Heart left ventricle (tissue), 13 donors: ENCODE measurements at regions not wholly inside any gene's neighbourhood (a gene's known extent, or its start where the extent isn't known, plus 50 kb on each side); places are given as distances from the start of the nearest gene placed in this dataset.
"Not testable (repeated sequence)": the region's sequence is repeated elsewhere in the genome, so short reads cannot be mapped to it uniquely, and the experiment has no call there.

Experiments used
- POLR2A ChIP-seq, 2 donors: fragments of 450-650 bp; IDR thresholded peaks; one replicate each; pipeline ENCODE4 v1.6.1; 2017; ENCODE audit warnings: antibody characterized with exemption in 2 of 2, mild to moderate bottlenecking in 2 of 2, moderate library complexity in 2 of 2
- TF ChIP-seq, protein P1 (sequence below), 12 donors: fragments of 200-600 bp; sonication (generic) in 4 of 12; IDR thresholded peaks; one replicate each; pipeline versions ENCODE4 v1.5.0 to v1.8.0; 2018 to 2022; ENCODE audit warnings: antibody characterized with exemption in 12 of 12, mild to moderate bottlenecking in 5 of 12
- donor health status: ischemic (EF 13 %, LVEDD 7.1; RV severe dilation, severe dysfunction).
- donor health status: DM: no; HTN: yes; CAD: no.
- donor health status: DM: no; HTN: no; CAD: no.
- donor health status: ischemic (EF 25% LVEDD 6.9; RV normal size, moderate dysfunction).
- donor health status: ischemic (EF 25% LVEDD 5.7; RV mildly dilated, moderate dysfunction).
- donor health status: ischemic (EF 35%, LVEDD 5.7; RV mildly dilated, moderate dysfunction).
- donor health status: nonischemic (EF 11% LVEDD 7.7; RV severe dilation, severe dysfunction).
- donor health status: DM: yes; HTN: yes; CAD: no.
- donor health status: PGD.
- donor health status: ischemic (EF 29% LVEDD 5.4; RV normal size, mild dysfunction).
- donor health status: nonischemic (EF 23%, LVEDD 6.1; RV moderate dilation, normal function).

DNA sequence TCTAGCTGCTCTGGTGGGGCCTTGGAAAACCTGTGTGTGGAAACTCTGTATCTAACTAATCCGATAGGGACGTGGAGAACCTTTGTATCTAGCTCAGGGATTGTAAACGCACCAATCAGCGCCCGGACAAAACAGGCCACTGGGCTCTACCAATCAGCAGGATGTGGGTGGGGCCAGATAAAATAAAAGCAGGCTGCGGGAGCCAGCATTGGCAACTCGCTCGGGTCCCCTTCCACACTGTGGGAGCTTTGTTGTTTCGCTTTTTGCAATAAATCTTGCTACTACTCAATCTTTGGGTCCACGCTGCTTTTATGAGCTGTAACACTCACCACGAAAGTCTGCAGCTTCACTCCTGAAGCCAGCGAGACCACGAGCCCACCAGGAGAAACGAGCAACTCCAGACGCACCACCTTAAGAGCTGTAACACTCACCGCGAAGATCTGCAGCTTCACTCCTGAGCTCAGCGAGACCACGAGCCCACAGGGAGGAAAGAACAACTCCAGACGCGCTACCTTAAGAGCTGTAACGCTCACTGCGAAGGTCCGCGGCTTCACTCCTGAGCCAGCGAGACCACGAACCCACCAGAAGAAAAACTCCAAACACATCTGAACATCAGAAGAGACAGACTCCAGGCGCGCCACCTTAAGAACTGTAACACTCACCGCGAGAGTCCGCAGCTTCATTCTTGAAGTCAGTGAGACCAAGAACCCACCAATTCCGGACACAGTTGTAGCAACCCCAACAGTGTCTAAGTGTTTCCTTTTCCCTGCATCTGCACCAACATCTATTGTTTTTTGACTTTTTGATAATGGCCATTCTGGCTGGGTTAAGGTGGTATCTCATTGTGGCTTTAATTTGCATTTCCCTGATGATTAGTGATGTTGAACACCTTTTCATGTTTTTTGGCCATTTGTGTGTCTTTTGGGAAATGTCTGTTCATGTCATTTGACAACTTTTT is 92.2 kb upstream of the ITGB1 start:
- TF ChIP-seq, protein P1, sequence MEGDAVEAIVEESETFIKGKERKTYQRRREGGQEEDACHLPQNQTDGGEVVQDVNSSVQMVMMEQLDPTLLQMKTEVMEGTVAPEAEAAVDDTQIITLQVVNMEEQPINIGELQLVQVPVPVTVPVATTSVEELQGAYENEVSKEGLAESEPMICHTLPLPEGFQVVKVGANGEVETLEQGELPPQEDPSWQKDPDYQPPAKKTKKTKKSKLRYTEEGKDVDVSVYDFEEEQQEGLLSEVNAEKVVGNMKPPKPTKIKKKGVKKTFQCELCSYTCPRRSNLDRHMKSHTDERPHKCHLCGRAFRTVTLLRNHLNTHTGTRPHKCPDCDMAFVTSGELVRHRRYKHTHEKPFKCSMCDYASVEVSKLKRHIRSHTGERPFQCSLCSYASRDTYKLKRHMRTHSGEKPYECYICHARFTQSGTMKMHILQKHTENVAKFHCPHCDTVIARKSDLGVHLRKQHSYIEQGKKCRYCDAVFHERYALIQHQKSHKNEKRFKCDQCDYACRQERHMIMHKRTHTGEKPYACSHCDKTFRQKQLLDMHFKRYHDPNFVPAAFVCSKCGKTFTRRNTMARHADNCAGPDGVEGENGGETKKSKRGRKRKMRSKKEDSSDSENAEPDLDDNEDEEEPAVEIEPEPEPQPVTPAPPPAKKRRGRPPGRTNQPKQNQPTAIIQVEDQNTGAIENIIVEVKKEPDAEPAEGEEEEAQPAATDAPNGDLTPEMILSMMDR (IDR thresholded peaks at IDR 0.05) = not testable (repeated sequence)
- TF ChIP-seq POLR2A (IDR thresholded peaks at IDR 0.05) = not testable (repeated sequence)
